Kidney epithelial cell (primary cell): ENCODE measurements at regions not wholly inside any gene's neighbourhood (a gene's known extent, or its start where the extent isn't known, plus 50 kb on each side); places are given as distances from the start of the nearest gene placed in this dataset.

Experiments
- DNase-seq: peaks from one replicate; pipeline ENCODE4 v3.0.0-alpha.2; 2010; ENCODE audit warnings: low read depth
- H3K27me3 ChIP-seq: 2 replicates; pipeline ENCODE4 v1.6.0; 2011; ENCODE audit warnings: low read length; ENCODE audit not compliant: control insufficient read depth, insufficient read depth
- H3K36me3 ChIP-seq: 2 replicates; pipeline ENCODE4 v1.5.1; 2011; ENCODE audit warnings: low read length; ENCODE audit not compliant: control insufficient read depth, insufficient read depth
- H3K4me3 ChIP-seq: 2 replicates; pipeline ENCODE4 v1.5.1; 2011; ENCODE audit warnings: low read depth, mild to moderate bottlenecking, control low read depth, low read length
- TF ChIP-seq, protein P1 (sequence below): IDR thresholded peaks from 2 replicates; pipeline ENCODE4 v1.5.1; 2011; ENCODE audit warnings: mild to moderate bottlenecking, moderate library complexity, low read length, control low read depth, inconsistent platforms; ENCODE audit not compliant: insufficient read depth, poor library complexity, severe bottlenecking

DNA sequence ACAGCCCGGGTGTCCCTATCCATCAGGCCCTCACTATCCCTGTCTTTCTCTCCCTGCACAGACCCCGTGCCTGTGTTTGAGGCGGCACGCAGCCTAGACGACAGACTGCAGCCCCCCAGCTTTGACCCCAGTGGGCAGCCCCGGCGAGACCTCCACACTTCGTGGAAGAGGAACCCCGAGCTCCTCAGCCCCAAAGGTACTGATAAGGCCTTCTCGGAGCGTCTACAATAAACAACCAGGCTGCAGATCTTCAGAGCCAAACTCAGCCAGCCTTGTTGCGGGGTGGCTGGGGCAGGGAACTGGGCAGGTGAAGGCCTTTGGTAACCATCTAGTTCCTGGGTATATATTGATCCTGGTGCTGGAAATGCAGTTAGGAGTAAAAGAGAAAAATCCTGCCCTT is 77.5 kb downstream of the PHETA1 start:
- TF ChIP-seq, protein P1, sequence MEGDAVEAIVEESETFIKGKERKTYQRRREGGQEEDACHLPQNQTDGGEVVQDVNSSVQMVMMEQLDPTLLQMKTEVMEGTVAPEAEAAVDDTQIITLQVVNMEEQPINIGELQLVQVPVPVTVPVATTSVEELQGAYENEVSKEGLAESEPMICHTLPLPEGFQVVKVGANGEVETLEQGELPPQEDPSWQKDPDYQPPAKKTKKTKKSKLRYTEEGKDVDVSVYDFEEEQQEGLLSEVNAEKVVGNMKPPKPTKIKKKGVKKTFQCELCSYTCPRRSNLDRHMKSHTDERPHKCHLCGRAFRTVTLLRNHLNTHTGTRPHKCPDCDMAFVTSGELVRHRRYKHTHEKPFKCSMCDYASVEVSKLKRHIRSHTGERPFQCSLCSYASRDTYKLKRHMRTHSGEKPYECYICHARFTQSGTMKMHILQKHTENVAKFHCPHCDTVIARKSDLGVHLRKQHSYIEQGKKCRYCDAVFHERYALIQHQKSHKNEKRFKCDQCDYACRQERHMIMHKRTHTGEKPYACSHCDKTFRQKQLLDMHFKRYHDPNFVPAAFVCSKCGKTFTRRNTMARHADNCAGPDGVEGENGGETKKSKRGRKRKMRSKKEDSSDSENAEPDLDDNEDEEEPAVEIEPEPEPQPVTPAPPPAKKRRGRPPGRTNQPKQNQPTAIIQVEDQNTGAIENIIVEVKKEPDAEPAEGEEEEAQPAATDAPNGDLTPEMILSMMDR: no peak
- H3K27me3 ChIP-seq: no peaks in the 10 kb centered on the region
- DNase-seq: no peak
- H3K4me3 ChIP-seq: no peak overlapping the region
- H3K36me3 ChIP-seq: no peaks in the 10 kb centered on the region

DNA sequence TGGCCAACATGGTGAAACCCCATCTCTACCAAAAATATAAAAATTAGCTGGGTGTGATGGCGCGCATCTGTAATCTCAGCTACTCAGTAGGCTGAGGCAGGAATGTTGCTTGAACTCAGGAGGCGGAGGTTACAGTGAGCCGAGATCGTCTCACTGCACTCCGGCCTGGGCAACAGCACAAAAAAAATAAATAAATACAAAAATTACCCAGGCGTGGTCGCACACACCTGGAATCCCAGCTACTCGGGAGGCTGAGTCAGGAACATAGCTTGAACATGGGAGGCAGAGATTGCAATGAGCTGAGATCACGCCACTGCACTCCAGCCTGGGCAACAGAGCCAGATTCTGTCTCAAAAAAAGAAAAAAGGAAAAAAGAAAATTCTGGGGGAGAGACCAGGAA is 80.1 kb downstream of the PHETA1 start:
- Histone ChIP-seq H3K36me3 (no peaks in the 10 kb centered on the region), H3K27me3 (no peaks in the 10 kb centered on the region), H3K4me3 (no peak overlapping the region)
- TF ChIP-seq, protein P1: no peak
- DNase-seq: no peak

DNA sequence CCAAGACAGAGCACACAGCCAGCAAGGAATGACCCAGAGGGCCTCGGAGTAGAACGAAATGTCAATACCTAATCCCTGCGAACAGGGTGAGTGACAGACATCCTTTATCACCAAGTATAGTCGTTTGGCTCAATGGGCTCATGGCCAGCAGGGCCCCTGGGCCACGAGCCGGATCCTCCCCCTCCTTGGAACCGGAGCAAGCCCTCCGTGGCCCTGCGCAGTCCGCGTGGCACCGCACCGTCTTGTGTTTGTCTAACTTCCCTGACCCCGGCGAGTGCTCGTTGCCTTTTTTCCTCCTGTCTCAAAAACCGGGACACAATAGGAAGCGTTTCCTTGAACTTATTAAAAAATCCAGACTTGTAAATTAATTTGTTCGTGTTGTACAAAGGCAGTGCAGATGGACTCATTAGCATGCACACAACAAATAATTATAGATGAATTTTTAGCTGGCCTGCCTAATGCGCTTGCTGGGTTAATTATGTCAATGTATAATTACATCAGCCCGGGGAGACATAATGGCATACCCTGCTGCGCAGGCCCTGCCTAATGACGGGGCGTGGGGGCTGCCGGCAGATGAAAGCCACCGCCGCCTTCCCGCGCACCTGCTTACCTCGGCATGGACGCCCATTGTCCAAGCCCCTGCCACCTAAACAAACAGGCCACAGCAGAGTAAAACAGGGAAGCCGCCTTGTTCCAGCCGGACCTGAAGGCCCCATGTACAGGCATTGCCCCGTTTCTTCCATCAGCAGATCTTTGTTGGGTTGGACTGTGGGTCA is 81.6 kb downstream of the PHETA1 start:
- no peak overlapping the region for H3K4me3 ChIP-seq
- no peaks in the 10 kb centered on the region for H3K27me3 ChIP-seq
- H3K36me3 ChIP-seq: no peaks in the 10 kb centered on the region
- TF ChIP-seq, protein P1: no peak
- no peak for DNase-seq

DNA sequence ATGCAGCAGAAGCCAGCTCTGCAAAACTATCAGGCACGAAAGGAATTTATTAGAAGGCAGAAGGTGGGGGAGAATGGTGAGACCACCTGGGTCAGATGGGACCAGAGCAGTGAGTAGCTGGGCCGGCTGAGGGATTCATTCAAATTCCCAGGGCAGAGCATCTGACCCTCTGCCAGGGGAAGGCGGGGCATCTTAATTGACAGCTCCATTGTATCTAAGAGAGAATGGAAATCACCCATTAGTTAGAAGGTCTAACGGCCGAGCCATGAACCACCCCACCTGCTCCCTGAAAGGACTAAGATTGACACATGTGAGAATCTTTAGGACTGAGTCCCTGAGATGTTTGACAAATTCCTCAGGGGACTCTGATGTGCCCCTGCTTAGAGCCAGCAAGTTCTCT is 83.7 kb downstream of the PHETA1 start:
- TF ChIP-seq, protein P1: no peak
- DNase-seq: no peak
- Histone ChIP-seq H3K36me3 (no peaks in the 10 kb centered on the region), H3K4me3 (no peak overlapping the region), H3K27me3 (no peaks in the 10 kb centered on the region)

DNA sequence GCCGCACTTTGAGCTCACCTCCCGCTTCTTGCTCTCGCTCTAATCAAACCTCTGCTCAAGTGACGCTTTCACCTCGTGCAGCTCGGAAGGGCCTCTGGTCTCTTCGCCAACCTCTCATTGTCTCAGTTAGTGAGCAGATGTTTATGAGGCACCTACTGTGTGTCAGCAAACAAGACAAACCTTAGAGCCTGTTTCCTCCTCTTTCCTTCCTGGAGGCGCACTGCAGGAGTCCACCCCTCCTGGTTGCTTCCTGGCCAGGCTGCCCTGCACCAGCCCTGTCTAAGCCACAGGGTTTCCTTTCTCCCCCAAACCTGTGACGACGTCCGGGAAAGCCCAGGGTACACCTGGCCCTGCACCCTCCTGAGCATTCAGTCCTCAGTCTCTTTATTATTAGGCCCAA is 84.2 kb downstream of the PHETA1 start:
- DNase-seq: no peak
- TF ChIP-seq, protein P1: no peak
- H3K36me3 ChIP-seq: no peaks in the 10 kb centered on the region
- no peaks in the 10 kb centered on the region for H3K27me3 ChIP-seq
- no peak overlapping the region for H3K4me3 ChIP-seq

DNA sequence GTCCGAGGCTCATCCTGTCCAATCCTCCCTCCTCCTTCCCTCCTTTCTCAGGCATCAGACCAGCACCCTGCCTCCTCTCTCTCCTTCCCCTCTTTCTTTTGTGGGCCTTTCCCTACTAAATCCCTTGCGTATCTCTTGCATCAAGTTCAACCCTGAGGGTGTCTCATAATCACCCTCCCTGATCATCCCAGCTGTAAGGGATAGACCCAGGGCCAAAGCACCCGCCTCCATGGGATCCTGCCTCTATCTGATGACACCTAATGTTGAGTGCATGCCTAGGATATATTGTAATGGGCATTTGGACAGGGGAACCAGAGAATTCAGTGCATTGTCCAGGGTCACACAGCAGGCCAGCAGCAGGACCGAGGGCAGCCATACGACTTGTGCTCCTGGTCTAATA is 84.9 kb downstream of the PHETA1 start:
- Histone ChIP-seq H3K4me3 (no peak overlapping the region), H3K36me3 (no peaks in the 10 kb centered on the region), H3K27me3 (no peaks in the 10 kb centered on the region)
- TF ChIP-seq, protein P1: no peak
- no peak for DNase-seq
